NT2/D1 (cell line): ENCODE measurements at regions not wholly inside any gene's neighbourhood (a gene's known extent, or its start where the extent isn't known, plus 50 kb on each side); places are given as distances from the start of the nearest gene placed in this dataset.

Experiments used
- DNase-seq: peaks from one replicate; pipeline ENCODE4 v3.0.0-alpha.2; 2011; ENCODE audit warnings: low read depth, low spot score
- H3K27me3 ChIP-seq: 2 replicates; pipeline ENCODE4 v1.6.0; 2011; ENCODE audit warnings: mild to moderate bottlenecking; ENCODE audit not compliant: insufficient read length, insufficient read depth
- H3K36me3 ChIP-seq: 2 replicates; pipeline ENCODE4 v1.6.1; 2011; ENCODE audit warnings: mild to moderate bottlenecking, low read length, mixed read lengths; ENCODE audit not compliant: insufficient read depth, insufficient read length
- H3K4me1 ChIP-seq: 2 replicates; pipeline ENCODE4 v1.5.1; 2011; ENCODE audit not compliant: insufficient read depth, insufficient read length
- H3K4me3 ChIP-seq: 2 replicates; pipeline ENCODE4 v1.5.1; 2011; ENCODE audit warnings: low read depth; ENCODE audit not compliant: insufficient read length
- H3K9ac ChIP-seq: 2 replicates; pipeline ENCODE4 v1.6.0; 2011; ENCODE audit warnings: low read depth; ENCODE audit not compliant: insufficient read length
- H3K9me3 ChIP-seq: 2 replicates; pipeline ENCODE4 v1.5.1; 2011; ENCODE audit warnings: mild to moderate bottlenecking, low read length; ENCODE audit not compliant: insufficient read depth
- SUZ12 ChIP-seq: IDR thresholded peaks from 2 replicates; pipeline ENCODE4 v1.6.1; 2011; ENCODE audit not compliant: insufficient read length, insufficient read depth; ENCODE audit errors: extremely low read depth
- YY1 ChIP-seq: IDR thresholded peaks from 2 replicates; pipeline ENCODE4 v1.6.1; 2011; ENCODE audit not compliant: insufficient read length, insufficient read depth
- ZNF274 ChIP-seq: IDR thresholded peaks from 2 replicates; pipeline ENCODE4 v1.6.1; 2011; ENCODE audit warnings: mild to moderate bottlenecking, low read depth, low read length

DNA sequence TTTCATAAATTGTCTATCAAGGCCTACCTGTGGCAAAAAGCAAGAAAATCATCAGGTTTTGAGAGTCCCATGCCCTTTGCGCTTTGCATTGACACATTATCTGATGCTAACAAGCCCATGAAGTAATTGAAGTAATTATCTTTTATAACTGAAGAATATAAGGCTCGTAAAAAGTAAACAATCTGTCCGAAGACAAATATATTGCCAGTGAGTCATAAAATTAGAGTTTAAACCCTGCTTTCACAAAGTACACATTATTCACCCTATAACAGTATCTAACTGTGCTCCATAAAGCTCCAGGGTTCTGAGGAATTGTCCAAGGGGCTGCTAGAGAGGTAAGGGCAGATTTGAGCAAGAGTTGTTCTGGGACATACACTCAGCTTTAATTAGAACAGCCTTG is 102.3 kb upstream of the PPP1R3A start:
- TF ChIP-seq SUZ12 (no peak), ZNF274 (no peak), YY1 (no peak)
- no peak for DNase-seq
- Histone ChIP-seq H3K4me1 (no peaks in the 10 kb centered on the region), H3K4me3 (no peak overlapping the region), H3K9ac (no peak overlapping the region), H3K9me3 (no peaks in the 10 kb centered on the region), H3K36me3 (no peaks in the 10 kb centered on the region), H3K27me3 (no peaks in the 10 kb centered on the region)

DNA sequence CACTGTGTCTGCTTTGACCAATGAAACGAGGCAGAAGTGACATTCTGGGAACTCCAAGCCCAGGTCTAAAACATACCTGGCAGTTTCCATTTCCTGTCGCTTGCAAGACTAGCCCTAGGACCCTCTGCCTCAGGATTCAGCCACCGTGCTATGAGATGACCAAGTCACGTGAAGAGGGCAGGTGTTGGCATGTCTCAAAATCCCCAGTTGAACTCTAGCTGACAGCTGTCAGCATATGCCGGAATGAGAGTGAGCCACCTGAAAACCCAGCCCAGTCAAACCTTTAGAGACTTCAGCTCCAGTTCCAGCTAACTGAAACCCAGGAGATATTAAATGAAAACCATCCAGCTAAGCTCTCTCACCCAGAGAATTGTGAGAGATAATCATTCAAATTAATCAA is 89.9 kb upstream of the PPP1R3A start:
- TF ChIP-seq ZNF274 = no peak
- no peak for TF ChIP-seq YY1
- TF ChIP-seq SUZ12 = no peak
- no peaks in the 10 kb centered on the region for H3K9me3 ChIP-seq
- no peak for DNase-seq
- H3K4me1 ChIP-seq = no peaks in the 10 kb centered on the region
- H3K36me3 ChIP-seq = no peaks in the 10 kb centered on the region
- H3K9ac ChIP-seq = no peak overlapping the region
- H3K27me3 ChIP-seq = no peaks in the 10 kb centered on the region
- no peak overlapping the region for H3K4me3 ChIP-seq

DNA sequence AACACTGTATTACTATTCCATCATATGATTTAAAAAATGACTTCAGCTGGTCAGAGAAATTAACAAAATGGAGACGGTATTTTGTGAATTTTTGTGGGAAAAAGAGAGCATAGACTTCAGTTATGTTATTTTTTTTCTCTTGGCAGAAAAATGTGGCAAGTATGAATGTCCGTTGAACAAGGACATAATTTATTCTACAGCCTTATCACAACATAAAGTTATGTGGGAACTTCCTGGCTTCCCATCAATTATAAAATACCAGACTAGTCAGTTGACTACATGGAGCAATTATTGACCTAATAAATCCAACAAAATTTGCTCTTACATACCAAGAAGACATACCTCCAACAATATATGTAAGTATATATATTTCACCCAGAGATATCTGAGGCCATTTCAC is 88.6 kb upstream of the PPP1R3A start:
- Histone ChIP-seq H3K9ac (no peak overlapping the region), H3K9me3 (no peaks in the 10 kb centered on the region), H3K27me3 (no peaks in the 10 kb centered on the region), H3K4me3 (no peak overlapping the region), H3K4me1 (no peaks in the 10 kb centered on the region), H3K36me3 (no peaks in the 10 kb centered on the region)
- no peak for DNase-seq
- no peak for TF ChIP-seq SUZ12
- no peak for TF ChIP-seq YY1
- TF ChIP-seq ZNF274 = no peak

DNA sequence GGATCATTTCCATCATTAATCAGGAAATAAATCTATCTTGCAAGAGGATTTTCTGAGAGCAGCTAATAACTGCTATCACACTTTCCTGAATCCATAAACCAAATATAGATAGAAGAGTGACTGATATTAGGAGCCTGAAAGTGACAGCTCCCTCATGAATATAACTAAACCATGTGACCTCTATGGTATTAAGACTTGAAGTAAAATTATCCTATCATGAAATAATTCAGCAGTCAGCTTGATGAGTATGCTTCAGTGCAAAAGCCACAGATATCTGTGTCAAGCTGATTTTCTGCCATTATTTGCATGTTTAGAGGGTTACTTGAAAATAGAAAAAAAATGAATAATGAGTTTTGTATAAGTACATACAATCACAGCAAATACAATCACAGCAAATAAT is 80.1 kb upstream of the PPP1R3A start:
- Histone ChIP-seq H3K27me3 (no peaks in the 10 kb centered on the region), H3K9ac (no peak overlapping the region), H3K9me3 (no peaks in the 10 kb centered on the region), H3K4me1 (no peaks in the 10 kb centered on the region), H3K36me3 (no peaks in the 10 kb centered on the region), H3K4me3 (no peak overlapping the region)
- DNase-seq = no peak
- no peak for TF ChIP-seq YY1
- TF ChIP-seq SUZ12 = no peak
- no peak for TF ChIP-seq ZNF274

DNA sequence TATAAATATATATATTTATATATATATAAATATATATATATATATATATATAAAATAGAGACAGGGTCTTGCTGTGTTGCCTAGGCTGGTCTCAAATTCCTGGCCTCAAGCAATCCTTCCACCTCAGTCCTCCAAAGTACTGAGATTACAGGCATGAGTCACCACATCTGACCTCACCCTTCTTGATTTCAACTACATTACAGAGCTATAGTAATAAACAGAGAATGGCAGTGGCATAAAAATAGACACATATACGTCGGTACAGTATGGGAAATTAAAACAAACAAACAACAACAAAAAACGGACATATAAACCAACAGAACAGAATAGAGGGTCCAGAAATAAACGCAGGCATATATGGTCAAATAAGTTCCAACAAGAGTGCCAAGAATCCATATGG is 77.6 kb upstream of the PPP1R3A start:
- Histone ChIP-seq H3K4me3 (no peak overlapping the region), H3K27me3 (no peaks in the 10 kb centered on the region), H3K9ac (no peak overlapping the region), H3K4me1 (no peaks in the 10 kb centered on the region), H3K9me3 (no peaks in the 10 kb centered on the region), H3K36me3 (no peaks in the 10 kb centered on the region)
- no peak for TF ChIP-seq SUZ12
- TF ChIP-seq ZNF274 = no peak
- TF ChIP-seq YY1 = no peak
- DNase-seq = no peak

DNA sequence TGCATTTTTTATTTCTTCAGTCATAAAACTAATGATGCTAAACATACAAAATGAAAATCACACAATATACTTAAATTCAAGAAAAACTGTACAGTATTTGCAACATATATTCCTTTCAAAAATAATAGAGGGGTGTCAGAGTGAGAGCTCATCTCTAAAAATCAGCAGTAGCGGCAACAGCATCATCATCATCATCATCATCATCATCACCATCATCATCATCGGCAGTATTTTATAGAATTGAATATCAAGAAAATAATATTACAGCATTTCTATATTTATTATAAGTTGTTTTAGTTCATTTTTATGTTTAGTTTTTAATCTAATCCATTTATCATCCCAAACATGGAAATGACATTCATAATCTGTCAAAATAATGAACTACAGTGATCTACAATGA is 67.4 kb upstream of the PPP1R3A start:
- TF ChIP-seq ZNF274 (no peak), SUZ12 (no peak), YY1 (no peak)
- Histone ChIP-seq H3K4me3 (no peak overlapping the region), H3K27me3 (no peaks in the 10 kb centered on the region), H3K9me3 (no peaks in the 10 kb centered on the region), H3K9ac (no peak overlapping the region), H3K36me3 (no peaks in the 10 kb centered on the region), H3K4me1 (no peaks in the 10 kb centered on the region)
- no peak for DNase-seq

DNA sequence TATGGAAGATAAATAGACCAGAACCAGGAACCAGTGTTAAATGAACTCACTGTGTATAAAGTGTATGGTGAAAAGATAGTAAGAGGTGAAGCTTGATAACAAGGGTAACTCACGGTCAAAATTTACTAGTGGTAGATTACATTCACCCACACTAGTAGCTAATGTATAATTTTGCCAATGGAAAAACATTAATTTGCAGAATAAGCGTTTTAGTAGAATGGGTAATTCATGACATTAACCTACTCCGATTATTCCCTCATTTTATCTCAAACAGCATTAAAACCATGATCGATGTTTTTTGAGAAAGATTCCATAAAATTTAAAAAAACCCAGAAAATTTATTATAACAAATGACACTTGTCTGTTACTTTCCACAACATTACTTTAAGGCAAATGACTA is 57.7 kb upstream of the PPP1R3A start:
- DNase-seq = no peak
- no peak overlapping the region for H3K9ac ChIP-seq

DNA sequence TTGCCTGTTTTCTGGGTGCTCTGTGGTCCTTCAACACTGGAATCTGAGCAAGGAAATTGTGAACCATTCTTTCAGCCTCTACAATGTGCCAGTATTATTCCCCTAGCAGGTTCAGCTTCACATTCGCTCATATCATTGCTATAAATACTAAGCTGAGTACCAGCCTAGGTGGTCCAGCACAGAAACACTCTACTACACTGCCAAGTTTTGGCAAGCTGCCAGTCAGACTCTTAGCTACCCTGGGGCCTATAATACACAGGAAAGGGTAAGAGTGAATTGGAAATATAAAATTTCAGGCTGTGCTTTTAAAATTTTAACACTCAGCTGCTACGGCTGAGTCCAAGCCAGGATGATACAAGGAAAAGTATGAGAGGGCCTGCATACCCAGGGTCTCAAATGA is 49.9 kb upstream of the PPP1R3A start:
- H3K4me1 ChIP-seq = no peaks in the 10 kb centered on the region
- no peak for TF ChIP-seq ZNF274
- H3K9me3 ChIP-seq = no peaks in the 10 kb centered on the region
- H3K27me3 ChIP-seq = no peaks in the 10 kb centered on the region
- no peak for DNase-seq
- no peak overlapping the region for H3K4me3 ChIP-seq
- no peak overlapping the region for H3K9ac ChIP-seq
- no peaks in the 10 kb centered on the region for H3K36me3 ChIP-seq

More for the DNA sequence above, 57.7 kb upstream of the PPP1R3A start:
- Histone ChIP-seq H3K36me3 (no peaks in the 10 kb centered on the region), H3K9me3 (no peaks in the 10 kb centered on the region), H3K4me3 (no peak overlapping the region), H3K27me3 (no peaks in the 10 kb centered on the region), H3K4me1 (no peaks in the 10 kb centered on the region)
- TF ChIP-seq SUZ12 = no peak
- TF ChIP-seq YY1 = no peak
- TF ChIP-seq ZNF274 = no peak
